HCT116 (cell line): ENCODE measurements at regions not wholly inside any gene's neighbourhood (a gene's known extent, or its start where the extent isn't known, plus 50 kb on each side); places are given as distances from the start of the nearest gene placed in this dataset.

Source experiments
- ATAC-seq: fragments of 200-7000 bp; cut with Tn5 transposase; 2 replicates; pipeline ENCODE4 v1.9.1; 2020; ENCODE audit warnings: mild to moderate bottlenecking, moderate library complexity
- BruUV-seq: library from RNA; stranded (reverse); fragments of 400-500 nt; replicated peaks from 2 replicates; lab custom pipeline; 2021; lab: Mats Ljungman, UMichigan
- CTCF ChIA-PET: fragments of 300-600 bp; sonication (Branson Sonifier 250); formaldehyde crosslinking; loops from one replicate; lab custom pipeline; 2021; ENCODE audit warnings: antibody characterized with exemption; lab: Charles Lee
- POLR2A ChIA-PET: fragments of 300-600, 350-600 bp; sonication (Branson Sonifier 250); formaldehyde crosslinking; loops from one replicate; lab custom pipeline; 2021; ENCODE audit warnings: antibody characterized with exemption; lab: Charles Lee
- RAD21 ChIA-PET, 2 experiments: fragments of 300-600 bp; sonication (Branson Sonifier 250); formaldehyde crosslinking; loops; one replicate each; lab custom pipeline; 2023; ENCODE audit warnings: low total read pairs in 2 of 2; ENCODE audit not compliant: uncharacterized antibody in 2 of 2, unreplicated experiment in 2 of 2, low non-redundant PET in 1 of 2; lab: Charles Lee
- DNase-seq: peaks from one replicate; pipeline ENCODE4 v3.0.0-alpha.2; 2010; ENCODE audit warnings: low read depth, low spot score
- H2AFZ ChIP-seq: fragments of 200-600 bp; shearing (Covaris generic), sonication (generic); 2 replicates; pipeline ENCODE4 v1.6.1; 2017; ENCODE audit warnings: low read depth, mixed run types, mixed read lengths, antibody characterized with exemption, low read length; ENCODE audit not compliant: poor library complexity, severe bottlenecking
- H3K27ac ChIP-seq: 2 replicates; pipeline ENCODE4 v1.5.1; 2012; ENCODE audit warnings: low read depth, low read length
- H3K27me3 ChIP-seq: fragments of 200-600 bp; sonication (generic); 2 replicates; pipeline ENCODE4 v1.6.1; 2016; ENCODE audit warnings: mixed run types, low read length, mixed read lengths; ENCODE audit not compliant: insufficient read depth
- H3K36me3 ChIP-seq, 2 experiments: fragments of 200-500 bp in 1 of 2; fragments of 200-600 bp in 1 of 2; sonication (Bioruptor generic) in 1 of 2; sonication (generic) in 1 of 2; 2 replicates each; pipeline versions ENCODE4 v1.5.1 to v1.6.1; 2014 to 2016; ENCODE audit warnings: low read length in 2 of 2, inconsistent platforms in 1 of 2, mixed read lengths in 1 of 2, mixed run types in 1 of 2; ENCODE audit not compliant: insufficient read depth in 2 of 2, control insufficient read depth in 1 of 2
- H3K4me1 ChIP-seq, 2 experiments: fragments of 200-600 bp in 1 of 2; sonication (generic) in 1 of 2; 2 replicates each; pipeline versions ENCODE4 v1.5.1 to v1.6.1; 2012 to 2017; ENCODE audit warnings: low read length in 2 of 2, inconsistent platforms in 1 of 2, mild to moderate bottlenecking in 1 of 2, mixed read lengths in 1 of 2, mixed run types in 1 of 2, moderate library complexity in 1 of 2; ENCODE audit not compliant: insufficient read depth in 2 of 2, control insufficient read depth in 1 of 2
- H3K4me2 ChIP-seq: fragments of 200-600 bp; sonication (generic); 2 replicates; pipeline ENCODE4 v1.6.1; 2017; ENCODE audit warnings: mixed run types, low read length, mixed read lengths
- H3K4me3 ChIP-seq, 2 experiments: fragments of 200-600 bp in 1 of 2; sonication (generic) in 1 of 2; replicated peaks in 1 of 2; 2 replicates each; pipeline ENCODE4 v1.5.1; 2011 to 2016; ENCODE audit warnings: low read length in 2 of 2, control low read depth in 1 of 2, low read depth in 1 of 2, mild to moderate bottlenecking in 1 of 2, mixed read lengths in 1 of 2, mixed run types in 1 of 2
- H3K79me2 ChIP-seq: fragments of 200-600 bp; sonication (generic); 2 replicates; pipeline ENCODE4 v1.6.1; 2017; ENCODE audit warnings: mild to moderate bottlenecking, mixed run types, low read length, moderate library complexity, mixed read lengths; ENCODE audit not compliant: insufficient read depth
- H3K9ac ChIP-seq: fragments of 200-600 bp; sonication (generic); 2 replicates; pipeline ENCODE4 v1.6.1; 2016; ENCODE audit warnings: low read length, mixed read lengths
- H3K9me2 ChIP-seq: fragments of 200-600 bp; sonication (generic), shearing (Covaris generic); 2 replicates; pipeline ENCODE4 v1.6.1; 2017; ENCODE audit warnings: mixed run types, mild to moderate bottlenecking, moderate library complexity; ENCODE audit not compliant: insufficient read depth
- H3K9me3 ChIP-seq, 2 experiments: fragments of 200-500 bp in 1 of 2; fragments of 200-600 bp in 1 of 2; sonication (Bioruptor generic) in 1 of 2; sonication (generic) in 1 of 2; 2 replicates each; pipeline ENCODE4 v1.6.1; 2014 to 2017; ENCODE audit warnings: low read length in 2 of 2, mixed read lengths in 2 of 2, inconsistent platforms in 1 of 2, low read depth in 1 of 2, mild to moderate bottlenecking in 1 of 2, mixed run types in 1 of 2, moderate library complexity in 1 of 2; ENCODE audit not compliant: control insufficient read depth in 1 of 2, insufficient read depth in 1 of 2
- H4K20me1 ChIP-seq: fragments of 200-600 bp; sonication (generic), shearing (Covaris generic); 2 replicates; pipeline ENCODE4 v1.6.1; 2017; ENCODE audit warnings: mixed run types, mild to moderate bottlenecking, moderate library complexity; ENCODE audit not compliant: insufficient read depth
- CBX3 ChIP-seq: IDR thresholded peaks from 2 replicates; pipeline ENCODE4 v1.6.1; 2012; ENCODE audit warnings: low read depth
- EZH2 ChIP-seq: fragments of 200-600 bp; sonication (generic); IDR thresholded peaks from 2 replicates; pipeline ENCODE4 v1.6.1; 2017; ENCODE audit warnings: antibody characterized with exemption, mixed run types
- EZH2phosphoT487 ChIP-seq: fragments of 200-600 bp; IDR thresholded peaks from 2 replicates; pipeline ENCODE4 v1.6.1; 2018; ENCODE audit warnings: antibody characterized with exemption, borderline replicate concordance
- POLR2A ChIP-seq: IDR thresholded peaks from 2 replicates; pipeline ENCODE4 v1.7.0; 2011; ENCODE audit warnings: borderline replicate concordance; ENCODE audit not compliant: insufficient read depth, insufficient read length; ENCODE audit errors: extremely low read depth
- RAD21 ChIP-seq: IDR thresholded peaks from 2 replicates; pipeline ENCODE4 v1.6.1; 2012; ENCODE audit warnings: low read depth, mild to moderate bottlenecking
- SP1 ChIP-seq: IDR thresholded peaks from 2 replicates; pipeline ENCODE4 v1.6.1; 2012; ENCODE audit warnings: low read depth
- SRF ChIP-seq: IDR thresholded peaks from 2 replicates; pipeline ENCODE4 v1.6.1; 2012; ENCODE audit warnings: low read depth
- TCF7L2 ChIP-seq: IDR thresholded peaks from 2 replicates; pipeline ENCODE4 v1.7.0; 2011; ENCODE audit warnings: borderline replicate concordance, inconsistent platforms; ENCODE audit not compliant: insufficient read depth, insufficient read length; ENCODE audit errors: extremely low read depth
- ZNF274 ChIP-seq: fragments of 200-500 bp; sonication (Bioruptor generic); IDR thresholded peaks from 2 replicates; pipeline ENCODE4 v1.6.1; 2014; ENCODE audit warnings: mild to moderate bottlenecking, low read depth, low read length, inconsistent platforms
- intact Hi-C: fragments of 100-400 bp; cut with micrococcal nuclease; formaldehyde crosslinking; loops from 2 replicates; pipeline ENCODE4 v1.10.0; 2022
- TF ChIP-seq, protein P1 (sequence below): IDR thresholded peaks from 2 replicates; pipeline ENCODE4 v1.6.1; 2012; ENCODE audit warnings: low read depth

- H3K4me2 ChIP-seq, result no peak overlapping the region
- no peak overlapping the region for H2AFZ ChIP-seq
- no TSS peak for BruUV-seq
- no peaks in the 10 kb centered on the region for H3K79me2 ChIP-seq
- ChIA-PET RAD21 (no interaction called here), POLR2A (no interaction called here), CTCF (no interaction called here)
- ATAC-seq, result no peak
- H3K9me3 ChIP-seq, result no peaks in the 10 kb centered on the region
- no peaks in the 10 kb centered on the region for H3K9me2 ChIP-seq
- no peaks in the 10 kb centered on the region for H3K4me1 ChIP-seq
- no peaks in the 10 kb centered on the region for H4K20me1 ChIP-seq
- no peak for DNase-seq
- H3K4me3 ChIP-seq, result no peak overlapping the region
- H3K27ac ChIP-seq, result no peak overlapping the region
- H3K9ac ChIP-seq, result no peak overlapping the region
- peaks cover 49% of the 10 kb centered on the region for H3K27me3 ChIP-seq
- intact Hi-C loops, result no loop called here
- TF ChIP-seq SRF (no peak), EZH2 (no peak), RAD21 (no peak), POLR2A (no peak)
- TF ChIP-seq, all 23 proteins: peak for 0
- no peaks in the 10 kb centered on the region for H3K36me3 ChIP-seq
Measured at GRCh38 chr14:61878931-61879330, 116.7 kb downstream of the SNAPC1 start.

DNA sequence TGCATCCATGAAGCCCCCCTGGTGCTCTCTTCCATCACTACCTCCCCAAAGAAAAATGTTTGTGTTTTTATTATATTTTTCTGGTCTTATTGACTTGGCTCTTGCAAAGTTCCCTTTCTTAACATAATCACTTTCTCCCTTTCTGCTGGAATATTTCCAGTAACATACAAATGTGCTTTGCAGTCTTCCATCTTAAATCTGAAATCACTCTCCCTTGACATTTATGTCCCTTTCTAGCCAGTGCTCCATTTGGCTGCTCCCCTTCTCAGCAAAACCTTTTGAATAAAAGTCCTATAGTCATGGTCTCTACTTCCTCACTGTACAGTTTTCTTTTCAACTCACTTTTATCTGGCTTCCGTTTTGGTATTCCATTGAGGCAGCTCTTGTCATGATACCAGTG lies 118.8 kb downstream of the SNAPC1 start:
- H3K4me1 ChIP-seq, result no peaks in the 10 kb centered on the region
- no peaks in the 10 kb centered on the region for H3K9me2 ChIP-seq
- no peak overlapping the region for H3K27ac ChIP-seq
- ChIA-PET POLR2A (no interaction called here), RAD21 (no interaction called here), CTCF (no interaction called here)
- no peaks in the 10 kb centered on the region for H3K9me3 ChIP-seq
- H3K79me2 ChIP-seq, result no peaks in the 10 kb centered on the region
- H3K36me3 ChIP-seq, result no peaks in the 10 kb centered on the region
- H3K9ac ChIP-seq, result no peak overlapping the region
- no peak for TF ChIP-seq EZH2phosphoT487
- TF ChIP-seq, protein P1, sequence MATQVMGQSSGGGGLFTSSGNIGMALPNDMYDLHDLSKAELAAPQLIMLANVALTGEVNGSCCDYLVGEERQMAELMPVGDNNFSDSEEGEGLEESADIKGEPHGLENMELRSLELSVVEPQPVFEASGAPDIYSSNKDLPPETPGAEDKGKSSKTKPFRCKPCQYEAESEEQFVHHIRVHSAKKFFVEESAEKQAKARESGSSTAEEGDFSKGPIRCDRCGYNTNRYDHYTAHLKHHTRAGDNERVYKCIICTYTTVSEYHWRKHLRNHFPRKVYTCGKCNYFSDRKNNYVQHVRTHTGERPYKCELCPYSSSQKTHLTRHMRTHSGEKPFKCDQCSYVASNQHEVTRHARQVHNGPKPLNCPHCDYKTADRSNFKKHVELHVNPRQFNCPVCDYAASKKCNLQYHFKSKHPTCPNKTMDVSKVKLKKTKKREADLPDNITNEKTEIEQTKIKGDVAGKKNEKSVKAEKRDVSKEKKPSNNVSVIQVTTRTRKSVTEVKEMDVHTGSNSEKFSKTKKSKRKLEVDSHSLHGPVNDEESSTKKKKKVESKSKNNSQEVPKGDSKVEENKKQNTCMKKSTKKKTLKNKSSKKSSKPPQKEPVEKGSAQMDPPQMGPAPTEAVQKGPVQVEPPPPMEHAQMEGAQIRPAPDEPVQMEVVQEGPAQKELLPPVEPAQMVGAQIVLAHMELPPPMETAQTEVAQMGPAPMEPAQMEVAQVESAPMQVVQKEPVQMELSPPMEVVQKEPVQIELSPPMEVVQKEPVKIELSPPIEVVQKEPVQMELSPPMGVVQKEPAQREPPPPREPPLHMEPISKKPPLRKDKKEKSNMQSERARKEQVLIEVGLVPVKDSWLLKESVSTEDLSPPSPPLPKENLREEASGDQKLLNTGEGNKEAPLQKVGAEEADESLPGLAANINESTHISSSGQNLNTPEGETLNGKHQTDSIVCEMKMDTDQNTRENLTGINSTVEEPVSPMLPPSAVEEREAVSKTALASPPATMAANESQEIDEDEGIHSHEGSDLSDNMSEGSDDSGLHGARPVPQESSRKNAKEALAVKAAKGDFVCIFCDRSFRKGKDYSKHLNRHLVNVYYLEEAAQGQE, result no peak
- TF ChIP-seq ZNF274, result no peak
- TF ChIP-seq TCF7L2, result no peak
- no peak for TF ChIP-seq SP1
- TF ChIP-seq CBX3, result no peak
- intact Hi-C loops, result no loop called here
- no peak for ATAC-seq
- H3K27me3 ChIP-seq, result peaks cover 46% of the 10 kb centered on the region
- no peak for DNase-seq
- no peak overlapping the region for H3K4me3 ChIP-seq
- no peaks in the 10 kb centered on the region for H4K20me1 ChIP-seq
- no TSS peak for BruUV-seq
- H3K4me2 ChIP-seq, result no peak overlapping the region
- H2AFZ ChIP-seq, result no peak overlapping the region
